ENCODE measurements at regions not wholly inside any gene's neighbourhood (a gene's known extent, or its start where the extent isn't known, plus 50 kb on each side); places are given as distances from the start of the nearest gene placed in this dataset.

DNA sequence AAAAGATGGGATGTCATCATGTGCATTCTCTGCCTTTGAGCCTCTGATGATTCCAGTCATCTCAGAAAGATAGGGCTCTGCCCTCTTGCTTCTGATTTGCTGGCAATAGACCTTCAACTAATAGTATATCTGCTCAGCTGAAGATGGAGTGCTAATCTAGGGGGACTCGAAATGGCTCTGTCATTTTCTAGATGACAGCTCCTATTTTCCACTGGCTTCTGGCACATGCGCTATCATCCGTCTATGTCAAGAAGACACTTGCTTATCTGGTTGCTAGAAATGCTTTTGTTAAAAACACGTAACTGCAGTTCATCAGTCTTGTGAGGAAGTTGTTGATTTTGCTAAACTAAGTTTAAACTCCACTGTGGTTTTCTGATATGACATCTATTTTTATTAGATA lies 265.5 kb upstream of the ZNF608 start:
- TF ChIP-seq, protein P1, sequence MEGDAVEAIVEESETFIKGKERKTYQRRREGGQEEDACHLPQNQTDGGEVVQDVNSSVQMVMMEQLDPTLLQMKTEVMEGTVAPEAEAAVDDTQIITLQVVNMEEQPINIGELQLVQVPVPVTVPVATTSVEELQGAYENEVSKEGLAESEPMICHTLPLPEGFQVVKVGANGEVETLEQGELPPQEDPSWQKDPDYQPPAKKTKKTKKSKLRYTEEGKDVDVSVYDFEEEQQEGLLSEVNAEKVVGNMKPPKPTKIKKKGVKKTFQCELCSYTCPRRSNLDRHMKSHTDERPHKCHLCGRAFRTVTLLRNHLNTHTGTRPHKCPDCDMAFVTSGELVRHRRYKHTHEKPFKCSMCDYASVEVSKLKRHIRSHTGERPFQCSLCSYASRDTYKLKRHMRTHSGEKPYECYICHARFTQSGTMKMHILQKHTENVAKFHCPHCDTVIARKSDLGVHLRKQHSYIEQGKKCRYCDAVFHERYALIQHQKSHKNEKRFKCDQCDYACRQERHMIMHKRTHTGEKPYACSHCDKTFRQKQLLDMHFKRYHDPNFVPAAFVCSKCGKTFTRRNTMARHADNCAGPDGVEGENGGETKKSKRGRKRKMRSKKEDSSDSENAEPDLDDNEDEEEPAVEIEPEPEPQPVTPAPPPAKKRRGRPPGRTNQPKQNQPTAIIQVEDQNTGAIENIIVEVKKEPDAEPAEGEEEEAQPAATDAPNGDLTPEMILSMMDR (IDR thresholded peaks at IDR 0.05; ENCODE audit: control extremely low read depth, extremely low read depth, low read depth, missing control alignments): no peak
- ChIA-PET CTCF (interaction anchor here (1.0 to 1.7 kb wide), 2 partner anchors 9 to 12 kb away, joined by 3 to 6 read pairs; no protein-coding TSS in a partner anchor), POLR2A (no interaction called here)
- DNase-seq (ENCODE audit: extremely low spot score): no peak

DNA sequence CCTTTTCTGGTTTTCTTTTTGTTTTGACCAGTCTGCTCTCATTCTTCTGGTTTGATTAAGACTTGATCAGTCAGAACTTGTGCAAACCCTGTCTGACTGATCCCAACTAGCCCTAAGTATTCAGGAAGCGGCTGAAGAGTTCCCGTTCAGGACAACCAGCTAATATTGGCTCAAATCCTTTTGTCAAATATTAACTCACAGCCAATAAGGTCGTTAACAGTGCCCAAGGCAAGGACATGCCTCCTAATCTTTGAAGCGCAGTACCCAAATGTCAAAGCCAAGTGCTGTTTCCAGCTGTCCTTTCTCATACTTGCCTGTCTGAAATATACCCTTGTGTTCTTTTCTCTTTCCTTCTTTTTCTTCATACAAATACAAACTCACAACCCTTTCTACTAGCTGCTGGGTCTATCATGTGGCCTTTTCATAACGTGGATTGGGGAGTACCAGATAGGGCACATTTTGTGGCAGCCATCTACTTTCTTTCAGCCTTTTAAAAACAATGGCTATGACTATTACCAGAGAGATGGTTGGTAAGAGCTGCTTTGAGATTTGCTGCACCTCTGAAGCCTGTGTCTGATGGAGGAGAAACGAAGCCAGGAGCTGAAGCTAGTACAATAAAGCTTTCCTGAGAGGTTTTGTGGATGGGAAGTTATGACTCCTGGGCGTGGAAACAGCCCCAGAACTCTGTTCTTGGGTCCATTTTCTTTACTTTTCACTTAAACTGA lies 266.4 kb upstream of the ZNF608 start:
- CTCF ChIA-PET: interaction anchor here (1.6 kb wide), 1 partner anchor 20 kb away, joined by 8 read pairs; no protein-coding TSS in a partner anchor
- POLR2A ChIA-PET: no interaction called here
- TF ChIP-seq, protein P1 (IDR thresholded peaks at IDR 0.05; ENCODE audit: control extremely low read depth, extremely low read depth, low read depth, missing control alignments): no peak
- DNase-seq (ENCODE audit: extremely low spot score): no peak

DNA sequence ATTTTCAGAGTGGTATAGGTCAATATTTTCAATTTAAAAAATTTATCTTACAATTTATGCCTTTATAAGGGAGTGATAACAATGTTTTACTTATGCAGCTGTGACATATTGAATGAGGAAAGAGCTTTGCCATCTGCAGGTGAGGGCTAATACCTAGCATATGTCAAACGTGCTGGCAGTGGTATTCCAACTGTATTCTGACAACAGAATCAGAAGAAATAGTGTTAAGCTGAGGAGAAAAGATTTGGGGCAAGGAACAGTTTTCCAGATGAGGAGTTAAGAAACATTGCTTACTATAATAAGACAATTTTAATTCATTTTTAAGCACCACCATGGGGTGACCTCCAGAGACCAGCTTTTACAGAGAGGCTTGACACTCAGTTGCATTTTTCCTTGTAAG lies 267.8 kb upstream of the ZNF608 start:
- no peak for DNase-seq (ENCODE audit: extremely low spot score)
- CTCF ChIA-PET: interaction anchor here (0.6 to 1.8 kb wide), 6 partner anchors 11 to 131 kb away, joined by 3 to 8 read pairs (median 3); no protein-coding TSS in a partner anchor
- TF ChIP-seq, protein P1 (IDR thresholded peaks at IDR 0.05; ENCODE audit: control extremely low read depth, extremely low read depth, low read depth, missing control alignments): no peak
- POLR2A ChIA-PET: no interaction called here

DNA sequence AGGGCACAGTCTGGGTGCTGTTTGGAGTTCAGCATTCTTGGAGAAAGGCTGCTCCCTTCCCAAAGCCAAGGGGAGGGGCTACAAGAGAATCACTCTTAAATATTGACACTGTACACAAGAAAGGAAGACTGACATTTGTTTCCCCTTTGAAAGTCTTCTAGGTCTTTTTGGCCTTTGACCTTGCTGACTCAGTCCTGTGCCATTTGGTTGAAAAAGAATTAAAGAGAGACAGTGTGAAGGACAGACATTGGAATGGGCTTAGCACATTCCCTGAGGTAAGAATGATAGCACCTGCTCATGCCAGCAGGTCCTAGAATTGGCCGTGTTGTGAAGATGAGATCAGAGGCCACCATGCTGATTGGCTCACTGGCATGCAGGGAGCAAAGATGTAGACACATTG lies 271.4 kb upstream of the ZNF608 start:
- DNase-seq (ENCODE audit: extremely low spot score): no peak
- ChIA-PET POLR2A (no interaction called here), CTCF (interaction anchor here (0.9 kb wide), 1 partner anchor 12 kb away, joined by 3 read pairs; no protein-coding TSS in a partner anchor)
- TF ChIP-seq, protein P1 (IDR thresholded peaks at IDR 0.05; ENCODE audit: control extremely low read depth, extremely low read depth, low read depth, missing control alignments): no peak

DNA sequence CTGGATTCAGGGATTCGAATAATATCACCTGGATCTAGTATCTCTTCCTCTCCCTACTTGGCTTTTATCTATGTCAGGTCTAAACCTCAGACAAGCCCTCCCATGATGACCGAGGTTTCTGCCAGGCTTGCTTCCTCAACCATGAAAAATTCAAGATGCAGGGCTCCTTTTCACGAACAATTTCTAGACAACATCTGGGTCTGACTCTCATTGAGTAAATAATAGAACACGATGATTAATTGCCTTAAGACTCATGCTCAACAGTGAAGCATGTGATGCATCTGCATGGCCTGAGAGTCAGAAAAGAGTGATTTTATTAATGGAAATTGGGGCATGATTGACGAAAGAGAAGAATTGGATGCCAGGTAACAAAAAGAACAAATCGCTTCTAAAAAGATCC lies 277.2 kb upstream of the ZNF608 start:
- CTCF ChIA-PET: interaction anchor here (0.7 to 1.8 kb wide), 2 partner anchors 11 to 12 kb away, joined by 3 to 4 read pairs; no protein-coding TSS in a partner anchor
- DNase-seq (ENCODE audit: extremely low spot score): no peak
- TF ChIP-seq, protein P1 (IDR thresholded peaks at IDR 0.05; ENCODE audit: control extremely low read depth, extremely low read depth, low read depth, missing control alignments): no peak
- POLR2A ChIA-PET: no interaction called here

DNA sequence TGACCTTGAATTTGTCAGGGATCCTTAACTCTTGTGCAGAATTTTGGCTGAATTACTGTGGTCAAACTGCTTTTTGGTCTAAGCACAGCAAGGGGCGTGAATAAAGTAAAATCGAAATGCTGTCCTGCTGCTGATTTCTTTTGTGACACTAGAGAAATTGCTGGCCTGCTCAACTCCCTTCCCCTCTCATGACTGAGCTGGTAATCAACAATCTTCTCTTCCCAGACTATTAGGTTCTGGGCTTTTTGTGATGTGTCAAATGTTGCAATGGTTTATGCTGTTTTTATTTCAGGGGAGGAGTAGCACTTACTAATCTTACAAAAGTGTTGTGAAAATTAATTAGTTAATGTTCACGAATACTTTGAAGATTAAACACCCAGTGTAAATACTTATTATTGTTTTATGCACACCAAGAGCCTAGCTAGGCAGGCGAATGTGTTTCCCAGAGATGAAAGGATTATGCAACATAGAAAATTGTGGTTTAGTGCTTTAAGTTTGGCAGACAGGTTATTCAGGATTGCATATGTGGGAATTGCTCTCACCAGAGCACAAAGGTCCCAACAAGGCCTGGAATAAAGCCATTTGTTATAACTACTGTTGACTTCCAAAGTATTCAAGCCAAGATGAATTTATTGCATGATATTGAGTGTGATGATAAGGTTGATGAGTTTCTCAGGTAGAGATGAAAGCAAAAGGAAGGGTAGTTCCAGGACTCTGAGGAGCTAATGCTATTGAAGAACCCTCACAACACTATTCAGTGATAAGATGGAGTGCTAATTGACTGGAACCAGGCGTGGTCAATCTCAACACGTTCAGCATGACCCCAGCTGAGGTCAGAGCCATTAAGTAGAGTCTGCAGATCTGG lies 280.7 kb upstream of the ZNF608 start:
- POLR2A ChIA-PET: no interaction called here
- CTCF ChIA-PET: interaction anchor here (1.1 to 1.3 kb wide), 2 partner anchors 12 to 63 kb away, joined by 3 read pairs; no protein-coding TSS in a partner anchor
- DNase-seq (ENCODE audit: extremely low spot score): no peak
- TF ChIP-seq, protein P1 (IDR thresholded peaks at IDR 0.05; ENCODE audit: control extremely low read depth, extremely low read depth, low read depth, missing control alignments): no peak

All from GM10248 (cell line).